H9 (cell line): ENCODE measurements at regions not wholly inside any gene's neighbourhood (a gene's known extent, or its start where the extent isn't known, plus 50 kb on each side); places are given as distances from the start of the nearest gene placed in this dataset.

Experiments
- DNase-seq: peaks from one replicate; pipeline ENCODE4 v3.0.0-alpha.2; 2017
- H2AFZ ChIP-seq: one replicate; pipeline ENCODE4 v1.6.1; 2013; ENCODE audit warnings: mild to moderate bottlenecking, low read length, control low read depth, moderate library complexity
- H2AK5ac ChIP-seq: 2 replicates; pipeline ENCODE4 v1.6.1; 2013; ENCODE audit warnings: low read length, control low read depth, mixed read lengths; ENCODE audit not compliant: insufficient read length
- H2BK120ac ChIP-seq: one replicate; pipeline ENCODE4 v1.6.1; 2013; ENCODE audit warnings: low read depth, mild to moderate bottlenecking, low read length, control low read depth, inconsistent platforms; ENCODE audit not compliant: poor library complexity, severe bottlenecking
- H2BK12ac ChIP-seq: 2 replicates; pipeline ENCODE4 v1.6.1; 2013; ENCODE audit warnings: low read length, control low read depth, mixed read lengths, low read depth; ENCODE audit not compliant: insufficient read length
- H2BK15ac ChIP-seq: 2 replicates; pipeline ENCODE4 v1.6.1; 2013; ENCODE audit warnings: low read depth, low read length, control low read depth
- H2BK20ac ChIP-seq: one replicate; pipeline ENCODE4 v1.6.1; 2013; ENCODE audit warnings: low read depth, mild to moderate bottlenecking, low read length, control low read depth, inconsistent platforms; ENCODE audit not compliant: poor library complexity, severe bottlenecking
- H2BK5ac ChIP-seq: 2 replicates; pipeline ENCODE4 v1.6.1; 2013; ENCODE audit warnings: low read length, control low read depth, mixed read lengths; ENCODE audit not compliant: insufficient read length
- H3K14ac ChIP-seq: 2 replicates; pipeline ENCODE4 v1.6.1; 2013; ENCODE audit warnings: low read length, control low read depth; ENCODE audit not compliant: insufficient read depth
- H3K18ac ChIP-seq: 2 replicates; pipeline ENCODE4 v1.6.1; 2013; ENCODE audit warnings: low read depth, mild to moderate bottlenecking, mixed read lengths, low read length, control low read depth; ENCODE audit not compliant: insufficient read length
- H3K23ac ChIP-seq: 2 replicates; pipeline ENCODE4 v1.6.1; 2013; ENCODE audit warnings: low read length, control low read depth, mixed read lengths, low read depth; ENCODE audit not compliant: insufficient read length
- H3K23me2 ChIP-seq: 2 replicates; pipeline ENCODE4 v1.6.1; 2013; ENCODE audit warnings: low read depth, mild to moderate bottlenecking, mixed read lengths, low read length, control low read depth; ENCODE audit not compliant: insufficient read length, poor library complexity, severe bottlenecking
- H3K27ac ChIP-seq: 2 replicates; pipeline ENCODE4 v1.5.1; 2013; ENCODE audit warnings: low read length, control low read depth, mixed read lengths, low read depth; ENCODE audit not compliant: insufficient read length
- H3K27me3 ChIP-seq: 2 replicates; pipeline ENCODE4 v1.6.1; 2013; ENCODE audit warnings: low read length, control low read depth, inconsistent platforms; ENCODE audit not compliant: insufficient read depth
- H3K4ac ChIP-seq: 2 replicates; pipeline ENCODE4 v1.6.1; 2013; ENCODE audit warnings: low read depth, mild to moderate bottlenecking, control low read depth, inconsistent platforms, low read length, moderate library complexity
- H3K4me1 ChIP-seq: 2 replicates; pipeline ENCODE4 v1.6.1; 2013; ENCODE audit warnings: low read length, control low read depth, inconsistent platforms; ENCODE audit not compliant: insufficient read depth
- H3K4me2 ChIP-seq: 2 replicates; pipeline ENCODE4 v1.6.1; 2013; ENCODE audit warnings: low read length, control low read depth, mixed read lengths; ENCODE audit not compliant: insufficient read length, insufficient read depth
- H3K56ac ChIP-seq: 2 replicates; pipeline ENCODE4 v1.6.1; 2013; ENCODE audit warnings: low read depth, mild to moderate bottlenecking, mixed read lengths, low read length, control low read depth; ENCODE audit not compliant: insufficient read length
- H3K79me1 ChIP-seq: 2 replicates; pipeline ENCODE4 v1.6.1; 2013; ENCODE audit warnings: low read depth, mild to moderate bottlenecking, moderate library complexity, low read length, control low read depth, inconsistent platforms; ENCODE audit not compliant: insufficient read depth, poor library complexity, severe bottlenecking
- H3K79me2 ChIP-seq: 2 replicates; pipeline ENCODE4 v1.6.1; 2013; ENCODE audit warnings: low read length, control low read depth, inconsistent platforms; ENCODE audit not compliant: insufficient read depth
- H3K9ac ChIP-seq: 2 replicates; pipeline ENCODE4 v1.6.1; 2013; ENCODE audit warnings: low read length, control low read depth, mixed read lengths; ENCODE audit not compliant: insufficient read length; ENCODE audit errors: extremely low read depth
- H3K9me3 ChIP-seq: one replicate; pipeline ENCODE4 v1.6.1; 2013; ENCODE audit warnings: low read depth, low read length, inconsistent platforms; ENCODE audit not compliant: control insufficient read depth
- H3T11ph ChIP-seq: one replicate; pipeline ENCODE4 v1.6.1; 2013; ENCODE audit warnings: mild to moderate bottlenecking, low read length, control low read depth, inconsistent platforms
- H4K20me1 ChIP-seq: one replicate; pipeline ENCODE4 v1.6.1; 2013; ENCODE audit not compliant: control insufficient read depth, insufficient read length, insufficient read depth
- H4K5ac ChIP-seq: 2 replicates; pipeline ENCODE4 v1.6.1; 2013; ENCODE audit warnings: low read depth, mild to moderate bottlenecking, mixed read lengths, low read length, control low read depth; ENCODE audit not compliant: insufficient read length
- H4K8ac ChIP-seq: replicated peaks from 2 replicates; pipeline ENCODE4 v1.6.1; 2013; ENCODE audit warnings: low read length, control low read depth, mixed read lengths, low read depth; ENCODE audit not compliant: insufficient read length
- H4K91ac ChIP-seq: 2 replicates; pipeline ENCODE4 v1.6.1; 2013; ENCODE audit warnings: low read depth, mild to moderate bottlenecking, moderate library complexity, mixed read lengths, low read length, control low read depth; ENCODE audit not compliant: insufficient read length
- H3K27ac Mint-ChIP-seq, 3 experiments: 2 replicates in 2 of 3; 3 replicates in 1 of 3; pipeline ENCODE4 v1.8.0; 2020 to 2021; ENCODE audit warnings: mixed read lengths in 3 of 3, mild to moderate bottlenecking in 1 of 3, moderate library complexity in 1 of 3
- H3K27me3 Mint-ChIP-seq: 2 replicates; pipeline ENCODE4 v1.8.0; 2021; ENCODE audit warnings: low read depth, mild to moderate bottlenecking, moderate library complexity, mixed read lengths
- H3K36me3 Mint-ChIP-seq, 3 experiments: 2 replicates in 2 of 3; 3 replicates in 1 of 3; pipeline ENCODE4 v1.8.0; 2020 to 2021; ENCODE audit warnings: low read depth in 3 of 3, mixed read lengths in 3 of 3; ENCODE audit not compliant: insufficient read depth in 1 of 3
- H3K4me1 Mint-ChIP-seq, 2 experiments: 2 replicates each; pipeline ENCODE4 v1.8.0; 2020; ENCODE audit warnings: mixed read lengths in 2 of 2
- H3K4me3 Mint-ChIP-seq, 2 experiments: 2 replicates in 1 of 2; 3 replicates in 1 of 2; pipeline ENCODE4 v1.8.0; 2020 to 2021; ENCODE audit warnings: mild to moderate bottlenecking in 2 of 2, mixed read lengths in 2 of 2, moderate library complexity in 1 of 2
- H3K9me3 Mint-ChIP-seq, 2 experiments: 2 replicates in 1 of 2; 3 replicates in 1 of 2; pipeline ENCODE4 v1.8.0; 2020; ENCODE audit warnings: mild to moderate bottlenecking in 2 of 2, mixed read lengths in 2 of 2, moderate library complexity in 1 of 2
- WGBS: extraction: QIAGEN DNeasy Blood & Tissue Kit; methylation state at CpG from one replicate; pipeline ENCODE4 v1.1.7; 2013; ENCODE audit warnings: missing lambda C conversion rate, low lambda C conversion rate, mixed read lengths; ENCODE audit not compliant: insufficient read length; ENCODE audit errors: extremely low coverage; 5-methylcytosine and 5-hydroxymethylcytosine counted together
- TF ChIP-seq, protein P1 (sequence below): fragments of 200-600 bp; sonication (generic); conservative IDR thresholded peaks from 3 replicates; pipeline ENCODE4 v1.8.0; 2021; ENCODE audit warnings: antibody characterized with exemption, mild to moderate bottlenecking

- Histone ChIP-seq H3K9ac (no peak overlapping the region), H3K23me2 (no peaks in the 10 kb centered on the region), H3K23ac (no peak overlapping the region), H2BK120ac (no peak overlapping the region), H2BK5ac (no peak overlapping the region), H3T11ph (no peak overlapping the region), H3K9me3 (no peaks in the 10 kb centered on the region), H4K5ac (no peak overlapping the region), H3K79me2 (no peaks in the 10 kb centered on the region), H3K27ac (no peak overlapping the region), H4K8ac (no peak overlapping the region), H3K4me1 (0 out of 2 replicates have a peak, but pooled peaks cover 2% of the 10 kb centered on the region), H2BK15ac (no peak overlapping the region), H3K4me2 (no peak overlapping the region), H2BK20ac (no peak overlapping the region), H3K4ac (no peak overlapping the region), H2AK5ac (no peak overlapping the region), H3K18ac (no peak overlapping the region), H3K56ac (no peak overlapping the region), H2AFZ (no peak overlapping the region), H2BK12ac (no peak overlapping the region), H3K27me3 (no peaks in the 10 kb centered on the region), H3K79me1 (no peaks in the 10 kb centered on the region), H4K91ac (no peak overlapping the region), H3K14ac (no peak overlapping the region), H4K20me1 (no peaks in the 10 kb centered on the region)
- no peak overlapping the region for H3K4me3 Mint-ChIP-seq
- no peak overlapping the region; a peak in 1 of 7 replicates for H3K27ac Mint-ChIP-seq
- H3K36me3 Mint-ChIP-seq, result peaks cover 0 to 5% (median 0%) of the 10 kb centered on the region in 3 experiments; a peak in 3 of 7 replicates
- peaks cover 23 to 42% of the 10 kb centered on the region in 2 experiments for H3K4me1 Mint-ChIP-seq
- no peak for DNase-seq
- no peaks in the 10 kb centered on the region for H3K27me3 Mint-ChIP-seq
- TF ChIP-seq, protein P1, sequence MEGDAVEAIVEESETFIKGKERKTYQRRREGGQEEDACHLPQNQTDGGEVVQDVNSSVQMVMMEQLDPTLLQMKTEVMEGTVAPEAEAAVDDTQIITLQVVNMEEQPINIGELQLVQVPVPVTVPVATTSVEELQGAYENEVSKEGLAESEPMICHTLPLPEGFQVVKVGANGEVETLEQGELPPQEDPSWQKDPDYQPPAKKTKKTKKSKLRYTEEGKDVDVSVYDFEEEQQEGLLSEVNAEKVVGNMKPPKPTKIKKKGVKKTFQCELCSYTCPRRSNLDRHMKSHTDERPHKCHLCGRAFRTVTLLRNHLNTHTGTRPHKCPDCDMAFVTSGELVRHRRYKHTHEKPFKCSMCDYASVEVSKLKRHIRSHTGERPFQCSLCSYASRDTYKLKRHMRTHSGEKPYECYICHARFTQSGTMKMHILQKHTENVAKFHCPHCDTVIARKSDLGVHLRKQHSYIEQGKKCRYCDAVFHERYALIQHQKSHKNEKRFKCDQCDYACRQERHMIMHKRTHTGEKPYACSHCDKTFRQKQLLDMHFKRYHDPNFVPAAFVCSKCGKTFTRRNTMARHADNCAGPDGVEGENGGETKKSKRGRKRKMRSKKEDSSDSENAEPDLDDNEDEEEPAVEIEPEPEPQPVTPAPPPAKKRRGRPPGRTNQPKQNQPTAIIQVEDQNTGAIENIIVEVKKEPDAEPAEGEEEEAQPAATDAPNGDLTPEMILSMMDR, result no peak
- peaks cover 0 to 4% of the 10 kb centered on the region in 2 experiments; a peak in 1 of 5 replicates for H3K9me3 Mint-ChIP-seq
- no CpG with 5 or more reads among the region's 3 CpGs for WGBS
Measured at GRCh38 chr5:68818870-68819269, 274.9 kb upstream of the SLC30A5 start.
